Myocyte (in vitro differentiated cells): ENCODE measurements at regions not wholly inside any gene's neighbourhood (a gene's known extent, or its start where the extent isn't known, plus 50 kb on each side); places are given as distances from the start of the nearest gene placed in this dataset.

Source experiments
- DNase-seq: peaks from one replicate; pipeline ENCODE4 v3.0.0-alpha.2; 2012; ENCODE audit warnings: low read depth

- DNase-seq, result no peak
These were observed 786.7 kb upstream of the GHITM start for GRCh38 chr10:83352588-83352987.

GRCh38 chr10:83354456-83354855 lies 784.9 kb upstream of the GHITM start:
- DNase-seq, result no peak

- DNase-seq, result no peak
These were observed 782.3 kb upstream of the GHITM start for GRCh38 chr10:83357004-83357403.

- no peak for DNase-seq
These were observed 781.7 kb upstream of the GHITM start for GRCh38 chr10:83357627-83358026.

- DNase-seq, result no peak
These were observed 772.3 kb upstream of the GHITM start for GRCh38 chr10:83367036-83367435.

GRCh38 chr10:83371696-83372490 lies 767.4 kb upstream of the GHITM start:
- no peak for DNase-seq

GRCh38 chr10:83372646-83373045 lies 766.7 kb upstream of the GHITM start:
- DNase-seq, result no peak

- DNase-seq, result no peak
These were observed 765.6 kb upstream of the GHITM start for GRCh38 chr10:83373671-83374070.

GRCh38 chr10:83374741-83375140 lies 764.6 kb upstream of the GHITM start:
- no peak for DNase-seq

- DNase-seq, result no peak
These were observed 764.0 kb upstream of the GHITM start for GRCh38 chr10:83375274-83375673.

- no peak for DNase-seq
These were observed 741.5 kb upstream of the GHITM start for GRCh38 chr10:83397806-83398205.

- DNase-seq, result no peak
These were observed 728.7 kb upstream of the GHITM start for GRCh38 chr10:83410570-83410969.

- DNase-seq, result no peak
These were observed 714.0 kb upstream of the GHITM start for GRCh38 chr10:83425306-83425705.

GRCh38 chr10:83427101-83427500 lies 712.2 kb upstream of the GHITM start:
- no peak for DNase-seq

- DNase-seq, result no peak
These were observed 706.9 kb upstream of the GHITM start for GRCh38 chr10:83432261-83433045.

- no peak for DNase-seq
These were observed 705.6 kb upstream of the GHITM start for GRCh38 chr10:83433705-83434104.

- no peak for DNase-seq
These were observed 691.3 kb upstream of the GHITM start for GRCh38 chr10:83448013-83448412.

GRCh38 chr10:83458611-83459010 lies 680.7 kb upstream of the GHITM start:
- DNase-seq, result no peak

- no peak for DNase-seq
These were observed 680.2 kb upstream of the GHITM start for GRCh38 chr10:83459124-83459523.

- DNase-seq, result no peak
These were observed 669.5 kb upstream of the GHITM start for GRCh38 chr10:83469728-83470331.

GRCh38 chr10:83476211-83476610 lies 663.1 kb upstream of the GHITM start:
- DNase-seq, result no peak

- DNase-seq, result no peak
These were observed 650.1 kb upstream of the GHITM start for GRCh38 chr10:83489161-83489560.
